ENCODE measurements at regions not wholly inside any gene's neighbourhood (a gene's known extent, or its start where the extent isn't known, plus 50 kb on each side); places are given as distances from the start of the nearest gene placed in this dataset.

DNA sequence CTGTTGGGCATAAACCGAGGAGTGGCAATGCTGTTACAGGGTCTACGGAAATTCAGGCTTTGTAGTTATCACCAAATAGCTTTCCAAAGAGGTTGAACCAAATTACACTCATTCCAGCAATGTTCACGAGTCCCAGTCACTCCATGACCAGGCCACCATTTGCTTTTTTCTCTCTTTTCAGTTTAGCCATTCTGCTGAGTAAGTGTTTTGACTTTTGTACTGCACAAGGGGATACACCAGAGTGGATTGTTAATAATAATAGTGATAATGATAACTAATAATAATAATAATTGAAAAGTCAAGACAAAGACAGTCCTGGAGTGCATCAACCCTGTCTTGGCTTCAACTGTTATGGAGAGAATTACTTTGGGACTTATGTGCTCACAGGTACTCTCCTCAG lies 343.5 kb downstream of the AACS start:
- Histone ChIP-seq H3K9me3 (ENCODE audit: control insufficient read depth in 2 of 2, insufficient read depth in 1 of 2, low read depth in 1 of 2, low read length in 1 of 2) (no peaks in the 10 kb centered on the region), H3K36me3 (ENCODE audit: control insufficient read depth in 2 of 2, insufficient read depth in 2 of 2, low read length in 1 of 2) (no peaks in the 10 kb centered on the region), H3K4me1 (ENCODE audit: control insufficient read depth in 2 of 2, insufficient read depth in 2 of 2, low read length in 1 of 2) (no peaks in the 10 kb centered on the region), H3K27ac (ENCODE audit: low read depth in 2 of 2, low read length in 1 of 2) (no peak overlapping the region), H3K27me3 (ENCODE audit: control insufficient read depth in 1 of 2, insufficient read depth in 2 of 2, low read length in 2 of 2) (no peaks in the 10 kb centered on the region), H3K4me3 (ENCODE audit: low read depth in 1 of 2, low read length in 2 of 2) (no peak overlapping the region)
- 80 to 83% methylated on average over 3 of the region's 3 CpGs for WGBS, 2 donors

DNA sequence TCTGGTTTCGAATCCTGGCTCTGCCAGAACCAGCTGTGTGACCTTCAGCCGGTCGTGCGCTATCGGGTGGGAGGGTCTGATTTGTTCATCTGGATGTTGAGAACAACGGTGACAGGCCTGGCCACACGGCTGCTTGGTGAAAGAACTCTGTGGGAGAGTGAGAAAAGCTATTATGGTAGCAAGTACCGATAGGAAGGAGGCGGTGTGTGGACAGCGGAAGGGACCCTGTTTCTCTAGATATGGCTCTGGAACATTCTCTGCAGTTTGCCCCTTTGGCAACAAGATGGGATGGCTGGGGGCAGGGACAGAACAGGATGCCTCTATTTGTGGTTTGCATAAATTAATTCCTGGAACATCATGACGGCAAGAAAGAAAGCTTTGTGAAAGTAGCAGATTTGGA lies 347.3 kb downstream of the AACS start:
- Histone ChIP-seq H3K27ac (ENCODE audit: low read depth in 2 of 2, low read length in 1 of 2) (no peak overlapping the region), H3K9me3 (ENCODE audit: control insufficient read depth in 2 of 2, insufficient read depth in 1 of 2, low read depth in 1 of 2, low read length in 1 of 2) (peaks cover 0 to under 1% of the 10 kb centered on the region in 2 donors), H3K27me3 (ENCODE audit: control insufficient read depth in 1 of 2, insufficient read depth in 2 of 2, low read length in 2 of 2) (no peaks in the 10 kb centered on the region), H3K4me1 (ENCODE audit: control insufficient read depth in 2 of 2, insufficient read depth in 2 of 2, low read length in 1 of 2) (no peaks in the 10 kb centered on the region), H3K4me3 (ENCODE audit: low read depth in 1 of 2, low read length in 2 of 2) (no peak overlapping the region), H3K36me3 (ENCODE audit: control insufficient read depth in 2 of 2, insufficient read depth in 2 of 2, low read length in 1 of 2) (no peaks in the 10 kb centered on the region)
- 83 to 86% methylated on average over 11 of the region's 11 CpGs for WGBS, 2 donors

DNA sequence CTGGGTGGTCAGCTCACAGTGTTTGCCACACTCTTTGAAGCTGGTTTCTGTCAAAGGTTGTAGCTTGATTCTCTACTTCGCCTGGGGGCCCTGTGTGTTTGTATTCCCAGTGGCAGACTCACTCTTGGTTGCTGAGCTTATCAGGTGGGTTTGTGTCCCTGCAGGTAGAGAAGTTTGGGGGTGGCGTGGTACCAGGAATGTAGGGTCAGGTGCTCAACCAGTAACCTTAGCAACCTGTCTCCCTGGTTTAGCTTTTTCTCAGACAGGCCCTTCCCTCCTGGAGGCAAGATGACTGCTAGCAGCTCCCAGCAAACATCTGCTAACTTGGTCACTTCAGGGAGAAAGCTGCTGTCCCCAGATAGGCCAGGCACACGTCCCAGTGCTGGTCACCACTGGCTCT lies 352.2 kb downstream of the AACS start:
- H3K4me1 ChIP-seq (ENCODE audit: control insufficient read depth in 2 of 2, insufficient read depth in 2 of 2, low read length in 1 of 2), result no peaks in the 10 kb centered on the region
- no peaks in the 10 kb centered on the region for H3K36me3 ChIP-seq (ENCODE audit: control insufficient read depth in 2 of 2, insufficient read depth in 2 of 2, low read length in 1 of 2)
- H3K9me3 ChIP-seq (ENCODE audit: control insufficient read depth in 2 of 2, insufficient read depth in 1 of 2, low read depth in 1 of 2, low read length in 1 of 2), result peaks cover 0 to 9% of the 10 kb centered on the region in 2 donors
- H3K27me3 ChIP-seq (ENCODE audit: control insufficient read depth in 1 of 2, insufficient read depth in 2 of 2, low read length in 2 of 2), result no peaks in the 10 kb centered on the region
- no peak overlapping the region for H3K27ac ChIP-seq (ENCODE audit: low read depth in 2 of 2, low read length in 1 of 2)
- WGBS, 2 donors, result 49 to 59% methylated on average over 3 of the region's 3 CpGs
- H3K4me3 ChIP-seq (ENCODE audit: low read depth in 1 of 2, low read length in 2 of 2), result no peak overlapping the region

DNA sequence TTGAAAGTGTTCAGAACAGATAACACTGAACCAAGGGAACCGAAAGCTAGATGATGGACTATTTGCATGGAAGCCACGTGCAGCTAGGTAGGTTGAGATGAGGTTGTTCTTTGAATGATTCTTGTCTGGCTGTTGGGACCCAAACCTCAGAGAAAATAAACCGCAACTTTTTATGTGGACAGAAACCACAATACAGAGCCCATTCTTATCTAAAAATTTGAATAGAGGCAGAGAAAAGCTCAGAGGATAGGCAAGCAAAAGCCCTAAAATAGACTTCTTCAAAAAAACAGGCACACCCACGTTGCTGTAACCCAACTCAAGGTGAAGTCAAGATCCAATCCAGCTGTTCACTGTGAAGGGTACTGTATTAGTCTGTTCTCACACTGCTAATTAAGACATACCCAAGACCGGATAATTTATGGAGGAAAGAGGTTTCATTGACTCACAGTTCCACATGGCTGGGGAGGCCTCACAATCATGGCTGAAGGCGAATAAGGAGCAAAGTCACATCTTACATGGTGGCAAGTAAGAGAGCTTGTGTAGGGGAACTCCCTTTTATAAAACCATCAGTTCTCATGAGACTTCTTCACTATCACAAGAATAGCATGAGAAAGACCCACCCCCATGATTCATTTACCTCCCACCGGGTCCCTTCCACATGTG lies 353.8 kb downstream of the AACS start:
- Histone ChIP-seq H3K4me3 (ENCODE audit: low read depth in 1 of 2, low read length in 2 of 2) (no peak overlapping the region), H3K27ac (ENCODE audit: low read depth in 2 of 2, low read length in 1 of 2) (no peak overlapping the region), H3K36me3 (ENCODE audit: control insufficient read depth in 2 of 2, insufficient read depth in 2 of 2, low read length in 1 of 2) (no peaks in the 10 kb centered on the region), H3K9me3 (ENCODE audit: control insufficient read depth in 2 of 2, insufficient read depth in 1 of 2, low read depth in 1 of 2, low read length in 1 of 2) (peaks cover 0 to 9% of the 10 kb centered on the region in 2 donors), H3K27me3 (ENCODE audit: control insufficient read depth in 1 of 2, insufficient read depth in 2 of 2, low read length in 2 of 2) (no peaks in the 10 kb centered on the region), H3K4me1 (ENCODE audit: control insufficient read depth in 2 of 2, insufficient read depth in 2 of 2, low read length in 1 of 2) (no peaks in the 10 kb centered on the region)
- 74 to 81% methylated on average over 7 of the region's 7 CpGs for WGBS, 2 donors

DNA sequence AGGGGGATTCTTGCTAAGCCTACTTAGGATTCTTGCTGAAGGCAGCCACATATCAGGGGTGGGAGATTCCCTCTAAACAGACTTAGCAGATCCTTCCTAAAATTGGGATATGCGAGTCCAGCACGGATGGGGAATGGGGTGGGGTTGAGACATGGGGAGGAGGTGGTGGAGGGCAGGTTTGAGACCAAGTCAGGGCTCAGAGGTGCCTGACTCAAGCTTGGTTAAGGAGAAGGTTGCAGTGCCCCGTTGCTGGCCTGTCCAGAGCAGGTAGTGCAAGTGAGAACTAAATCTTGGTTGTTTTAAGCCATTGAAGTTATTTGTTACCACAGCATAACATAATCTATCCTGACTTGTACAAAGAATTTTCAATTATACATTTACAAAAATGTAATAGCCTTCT lies 359.7 kb downstream of the AACS start:
- no peak overlapping the region for H3K4me3 ChIP-seq (ENCODE audit: low read depth in 1 of 2, low read length in 2 of 2)
- H3K27me3 ChIP-seq (ENCODE audit: control insufficient read depth in 1 of 2, insufficient read depth in 2 of 2, low read length in 2 of 2), result no peaks in the 10 kb centered on the region
- WGBS, 2 donors, result 64 to 74% methylated on average over 3 of the region's 3 CpGs
- H3K27ac ChIP-seq (ENCODE audit: low read depth in 2 of 2, low read length in 1 of 2), result no peak overlapping the region
- no peaks in the 10 kb centered on the region for H3K4me1 ChIP-seq (ENCODE audit: control insufficient read depth in 2 of 2, insufficient read depth in 2 of 2, low read length in 1 of 2)
- peaks cover 0 to 6% of the 10 kb centered on the region in 2 donors for H3K9me3 ChIP-seq (ENCODE audit: control insufficient read depth in 2 of 2, insufficient read depth in 1 of 2, low read depth in 1 of 2, low read length in 1 of 2)
- no peaks in the 10 kb centered on the region for H3K36me3 ChIP-seq (ENCODE audit: control insufficient read depth in 2 of 2, insufficient read depth in 2 of 2, low read length in 1 of 2)

DNA sequence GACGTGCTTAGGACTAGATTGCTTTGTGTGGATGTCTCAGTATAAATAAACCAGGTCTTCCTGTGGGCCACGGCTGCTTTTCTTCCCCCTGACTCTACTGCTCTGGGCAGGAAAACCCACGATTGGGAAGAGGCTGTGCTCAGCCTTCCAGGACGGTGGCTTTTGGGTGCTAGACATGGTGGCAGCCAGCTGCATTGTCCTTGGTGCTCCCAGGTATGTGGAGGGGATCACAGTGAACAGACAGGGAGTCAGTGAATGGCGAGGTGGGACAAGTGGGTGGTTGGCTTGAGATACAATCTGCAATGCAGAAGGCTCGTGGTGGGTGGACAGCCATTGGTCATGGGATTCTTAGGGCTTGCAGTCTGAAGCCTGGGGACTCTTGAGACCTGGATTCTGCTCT lies 366.3 kb downstream of the AACS start:
- WGBS, 2 donors, result 54 to 69% methylated on average over 6 of the region's 6 CpGs
- Histone ChIP-seq H3K4me3 (ENCODE audit: low read depth in 1 of 2, low read length in 2 of 2) (no peak overlapping the region), H3K4me1 (ENCODE audit: control insufficient read depth in 2 of 2, insufficient read depth in 2 of 2, low read length in 1 of 2) (no peaks in the 10 kb centered on the region), H3K27me3 (ENCODE audit: control insufficient read depth in 1 of 2, insufficient read depth in 2 of 2, low read length in 2 of 2) (no peaks in the 10 kb centered on the region), H3K27ac (ENCODE audit: low read depth in 2 of 2, low read length in 1 of 2) (no peak overlapping the region), H3K9me3 (ENCODE audit: control insufficient read depth in 2 of 2, insufficient read depth in 1 of 2, low read depth in 1 of 2, low read length in 1 of 2) (peaks cover 2% of the 10 kb centered on the region in 2 donors), H3K36me3 (ENCODE audit: control insufficient read depth in 2 of 2, insufficient read depth in 2 of 2, low read length in 1 of 2) (no peaks in the 10 kb centered on the region)

DNA sequence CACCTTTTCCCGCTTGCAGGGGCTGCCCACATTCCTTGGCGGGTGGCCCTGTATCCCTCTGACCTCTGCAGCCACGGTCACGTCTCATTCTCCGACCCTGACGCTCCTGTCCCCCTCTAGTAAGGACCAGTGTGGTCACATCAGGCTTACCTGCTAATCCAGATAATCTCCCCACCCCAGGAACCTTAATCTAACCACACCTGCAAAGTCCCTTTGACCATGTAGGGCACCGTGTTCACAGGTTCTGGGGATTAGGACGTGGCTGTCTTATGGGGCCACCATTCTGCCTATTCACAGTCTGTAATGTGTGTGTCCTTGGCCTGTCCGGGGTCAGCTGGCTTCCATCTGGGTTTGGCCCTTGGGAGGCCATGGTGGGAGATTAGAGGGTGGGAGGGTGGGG lies 368.9 kb downstream of the AACS start:
- 89 to 91% methylated on average over 9 of the region's 9 CpGs for WGBS, 2 donors
- H3K4me3 ChIP-seq (ENCODE audit: low read depth in 1 of 2, low read length in 2 of 2), result no peak overlapping the region
- no peaks in the 10 kb centered on the region for H3K4me1 ChIP-seq (ENCODE audit: control insufficient read depth in 2 of 2, insufficient read depth in 2 of 2, low read length in 1 of 2)
- no peak overlapping the region for H3K27ac ChIP-seq (ENCODE audit: low read depth in 2 of 2, low read length in 1 of 2)
- H3K27me3 ChIP-seq (ENCODE audit: control insufficient read depth in 1 of 2, insufficient read depth in 2 of 2, low read length in 2 of 2), result no peaks in the 10 kb centered on the region
- peaks cover 2% of the 10 kb centered on the region in 2 donors for H3K9me3 ChIP-seq (ENCODE audit: control insufficient read depth in 2 of 2, insufficient read depth in 1 of 2, low read depth in 1 of 2, low read length in 1 of 2)
- no peaks in the 10 kb centered on the region for H3K36me3 ChIP-seq (ENCODE audit: control insufficient read depth in 2 of 2, insufficient read depth in 2 of 2, low read length in 1 of 2)

DNA sequence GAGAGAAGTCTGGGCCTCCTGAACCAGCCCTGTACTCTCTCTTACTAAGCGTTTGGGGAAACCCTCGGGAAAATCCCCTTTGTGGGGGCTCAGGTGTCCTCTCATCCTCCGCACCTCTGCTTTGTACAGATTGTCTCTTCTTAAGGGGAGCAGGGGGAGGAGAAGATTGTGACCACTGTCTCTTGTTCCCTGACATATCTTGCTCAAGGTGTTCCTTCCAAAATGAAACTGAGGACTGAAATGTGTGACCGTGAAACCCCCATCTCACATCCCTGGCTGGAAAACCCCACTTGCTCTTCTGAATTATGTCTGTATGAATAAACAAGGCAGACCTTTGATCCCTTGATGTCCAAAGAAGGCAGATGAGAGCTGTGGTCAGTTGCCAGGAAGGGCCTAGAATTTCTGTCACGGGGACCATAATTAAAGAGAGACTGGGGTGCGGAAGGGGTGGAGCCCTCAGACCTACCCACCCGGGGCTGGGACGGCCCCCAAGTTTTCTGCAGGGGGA lies 369.8 kb downstream of the AACS start:
- Histone ChIP-seq H3K9me3 (ENCODE audit: control insufficient read depth in 2 of 2, insufficient read depth in 1 of 2, low read depth in 1 of 2, low read length in 1 of 2) (peaks cover 2% of the 10 kb centered on the region in 2 donors), H3K27ac (ENCODE audit: low read depth in 2 of 2, low read length in 1 of 2) (no peak overlapping the region), H3K36me3 (ENCODE audit: control insufficient read depth in 2 of 2, insufficient read depth in 2 of 2, low read length in 1 of 2) (no peaks in the 10 kb centered on the region), H3K27me3 (ENCODE audit: control insufficient read depth in 1 of 2, insufficient read depth in 2 of 2, low read length in 2 of 2) (no peaks in the 10 kb centered on the region), H3K4me3 (ENCODE audit: low read depth in 1 of 2, low read length in 2 of 2) (no peak overlapping the region), H3K4me1 (ENCODE audit: control insufficient read depth in 2 of 2, insufficient read depth in 2 of 2, low read length in 1 of 2) (no peaks in the 10 kb centered on the region)
- 68 to 76% methylated on average over 8 of the region's 8 CpGs for WGBS, 2 donors

DNA sequence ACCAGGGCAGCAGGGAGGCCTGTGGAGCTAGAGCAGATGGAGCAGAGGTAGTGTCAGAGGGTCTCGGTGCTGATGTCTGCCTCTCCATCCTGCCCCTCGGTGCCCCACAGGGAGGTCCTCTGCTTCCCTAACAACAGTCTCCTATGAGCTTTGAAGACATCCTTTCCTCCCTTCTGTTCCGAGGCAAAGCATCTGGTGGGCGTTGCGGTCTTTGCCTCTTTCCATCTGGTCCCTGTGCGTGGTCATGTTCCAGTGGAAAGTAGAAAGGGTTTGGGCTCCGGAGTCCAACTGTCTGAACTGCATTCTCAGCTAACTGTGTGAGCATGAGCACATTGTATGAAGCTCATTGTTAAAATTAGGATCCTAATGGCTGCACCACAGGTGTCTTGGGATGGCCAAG lies 370.6 kb downstream of the AACS start:
- Histone ChIP-seq H3K27me3 (ENCODE audit: control insufficient read depth in 1 of 2, insufficient read depth in 2 of 2, low read length in 2 of 2) (no peaks in the 10 kb centered on the region), H3K27ac (ENCODE audit: low read depth in 2 of 2, low read length in 1 of 2) (no peak overlapping the region), H3K9me3 (ENCODE audit: control insufficient read depth in 2 of 2, insufficient read depth in 1 of 2, low read depth in 1 of 2, low read length in 1 of 2) (peaks cover 0 to 2% of the 10 kb centered on the region in 2 donors), H3K4me1 (ENCODE audit: control insufficient read depth in 2 of 2, insufficient read depth in 2 of 2, low read length in 1 of 2) (no peaks in the 10 kb centered on the region), H3K4me3 (ENCODE audit: low read depth in 1 of 2, low read length in 2 of 2) (no peak overlapping the region), H3K36me3 (ENCODE audit: control insufficient read depth in 2 of 2, insufficient read depth in 2 of 2, low read length in 1 of 2) (no peaks in the 10 kb centered on the region)
- WGBS, 2 donors, result 93 to 96% methylated on average over 7 of the region's 7 CpGs

DNA sequence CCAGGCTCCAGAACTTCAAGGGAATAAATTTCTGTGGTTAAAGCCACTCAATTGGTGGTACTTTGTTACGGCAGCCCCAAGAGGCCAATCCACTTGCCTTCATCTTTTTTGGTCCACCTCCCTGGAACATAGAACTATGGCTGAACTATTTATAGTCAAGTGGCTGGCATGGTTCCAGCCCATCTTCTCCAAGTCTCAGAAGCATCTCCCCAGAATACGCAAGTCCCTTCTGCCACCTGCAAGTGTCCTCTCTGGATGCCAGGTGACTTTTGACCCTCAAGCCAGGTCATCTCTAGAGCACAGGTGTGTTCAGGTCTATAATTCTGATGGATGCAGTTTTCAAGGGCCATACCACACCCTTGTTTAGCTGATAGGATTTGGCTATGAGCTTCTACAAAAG lies 371.5 kb downstream of the AACS start:
- Histone ChIP-seq H3K4me1 (ENCODE audit: control insufficient read depth in 2 of 2, insufficient read depth in 2 of 2, low read length in 1 of 2) (no peaks in the 10 kb centered on the region), H3K27ac (ENCODE audit: low read depth in 2 of 2, low read length in 1 of 2) (no peak overlapping the region), H3K9me3 (ENCODE audit: control insufficient read depth in 2 of 2, insufficient read depth in 1 of 2, low read depth in 1 of 2, low read length in 1 of 2) (peaks cover 0 to 2% of the 10 kb centered on the region in 2 donors), H3K4me3 (ENCODE audit: low read depth in 1 of 2, low read length in 2 of 2) (no peak overlapping the region), H3K36me3 (ENCODE audit: control insufficient read depth in 2 of 2, insufficient read depth in 2 of 2, low read length in 1 of 2) (no peaks in the 10 kb centered on the region), H3K27me3 (ENCODE audit: control insufficient read depth in 1 of 2, insufficient read depth in 2 of 2, low read length in 2 of 2) (no peaks in the 10 kb centered on the region)
- WGBS, 2 donors, result 82 to 90% methylated on average over 2 of the region's 2 CpGs
